Left ventricle myocardium inferior (tissue), 1 donor: ENCODE measurements at regions not wholly inside any gene's neighbourhood (a gene's known extent, or its start where the extent isn't known, plus 50 kb on each side); places are given as distances from the start of the nearest gene placed in this dataset.

Source experiments
- DNase-seq: peaks from one replicate; pipeline ENCODE4 v3.0.0-alpha.2; 2020
- H3K27ac ChIP-seq: fragments of 200-600 bp; replicated peaks from 2 replicates; pipeline ENCODE4 v1.8.0; 2021
- H3K27me3 ChIP-seq: fragments of 200-600 bp; 2 replicates; pipeline ENCODE4 v1.8.0; 2021; ENCODE audit warnings: low read depth
- H3K36me3 ChIP-seq: fragments of 200-600 bp; 2 replicates; pipeline ENCODE4 v1.8.0; 2021
- H3K4me1 ChIP-seq: fragments of 200-600 bp; 2 replicates; pipeline ENCODE4 v1.8.0; 2021
- H3K4me3 ChIP-seq: fragments of 200-600 bp; 2 replicates; pipeline ENCODE4 v1.8.0; 2021; ENCODE audit warnings: mild to moderate bottlenecking, moderate library complexity
- H3K9me3 ChIP-seq: fragments of 200-600 bp; replicated peaks from 2 replicates; pipeline ENCODE4 v1.8.0; 2021
- intact Hi-C: fragments of 100-400 bp; cut with micrococcal nuclease; formaldehyde crosslinking; loops from one replicate; pipeline ENCODE4 v1.11.0; 2022
- TF ChIP-seq, protein P1 (sequence below): fragments of 200-600 bp; IDR thresholded peaks from 2 replicates; pipeline ENCODE4 v1.8.0; 2021; ENCODE audit warnings: antibody characterized with exemption, mild to moderate bottlenecking, borderline replicate concordance
- donor health status: DM: no; HTN: yes; CAD: no; lungs with severe emphysema.

DNA sequence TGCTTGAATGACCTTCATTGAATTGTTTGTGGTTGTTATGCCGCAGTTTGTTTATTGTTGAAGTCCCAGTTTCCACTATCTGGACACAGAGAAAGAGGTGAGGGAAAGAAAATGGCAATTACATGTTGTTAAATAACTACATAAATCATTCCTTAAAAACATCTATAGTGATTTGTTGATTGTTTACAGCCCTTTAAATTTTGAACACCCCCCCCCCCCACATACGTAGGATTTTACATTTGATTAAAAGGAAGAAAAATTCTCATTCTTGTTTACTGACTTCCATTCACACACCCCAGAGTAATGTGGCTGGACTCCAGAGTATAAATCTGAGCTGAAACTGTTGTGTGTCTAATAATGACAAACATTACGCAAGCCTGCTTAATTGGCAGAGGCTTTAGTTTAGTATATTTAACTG is 87.1 kb upstream of the FAM174A start:
- no peak overlapping the region for H3K4me3 ChIP-seq
- no peaks in the 10 kb centered on the region for H3K4me1 ChIP-seq
- no peaks in the 10 kb centered on the region for H3K36me3 ChIP-seq
- DNase-seq: no peak
- no peak overlapping the region for H3K27ac ChIP-seq
- peaks cover 8% of the 10 kb centered on the region for H3K9me3 ChIP-seq
- no peaks in the 10 kb centered on the region for H3K27me3 ChIP-seq
- intact Hi-C loops: no loop called here
- TF ChIP-seq, protein P1, sequence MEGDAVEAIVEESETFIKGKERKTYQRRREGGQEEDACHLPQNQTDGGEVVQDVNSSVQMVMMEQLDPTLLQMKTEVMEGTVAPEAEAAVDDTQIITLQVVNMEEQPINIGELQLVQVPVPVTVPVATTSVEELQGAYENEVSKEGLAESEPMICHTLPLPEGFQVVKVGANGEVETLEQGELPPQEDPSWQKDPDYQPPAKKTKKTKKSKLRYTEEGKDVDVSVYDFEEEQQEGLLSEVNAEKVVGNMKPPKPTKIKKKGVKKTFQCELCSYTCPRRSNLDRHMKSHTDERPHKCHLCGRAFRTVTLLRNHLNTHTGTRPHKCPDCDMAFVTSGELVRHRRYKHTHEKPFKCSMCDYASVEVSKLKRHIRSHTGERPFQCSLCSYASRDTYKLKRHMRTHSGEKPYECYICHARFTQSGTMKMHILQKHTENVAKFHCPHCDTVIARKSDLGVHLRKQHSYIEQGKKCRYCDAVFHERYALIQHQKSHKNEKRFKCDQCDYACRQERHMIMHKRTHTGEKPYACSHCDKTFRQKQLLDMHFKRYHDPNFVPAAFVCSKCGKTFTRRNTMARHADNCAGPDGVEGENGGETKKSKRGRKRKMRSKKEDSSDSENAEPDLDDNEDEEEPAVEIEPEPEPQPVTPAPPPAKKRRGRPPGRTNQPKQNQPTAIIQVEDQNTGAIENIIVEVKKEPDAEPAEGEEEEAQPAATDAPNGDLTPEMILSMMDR: no peak

DNA sequence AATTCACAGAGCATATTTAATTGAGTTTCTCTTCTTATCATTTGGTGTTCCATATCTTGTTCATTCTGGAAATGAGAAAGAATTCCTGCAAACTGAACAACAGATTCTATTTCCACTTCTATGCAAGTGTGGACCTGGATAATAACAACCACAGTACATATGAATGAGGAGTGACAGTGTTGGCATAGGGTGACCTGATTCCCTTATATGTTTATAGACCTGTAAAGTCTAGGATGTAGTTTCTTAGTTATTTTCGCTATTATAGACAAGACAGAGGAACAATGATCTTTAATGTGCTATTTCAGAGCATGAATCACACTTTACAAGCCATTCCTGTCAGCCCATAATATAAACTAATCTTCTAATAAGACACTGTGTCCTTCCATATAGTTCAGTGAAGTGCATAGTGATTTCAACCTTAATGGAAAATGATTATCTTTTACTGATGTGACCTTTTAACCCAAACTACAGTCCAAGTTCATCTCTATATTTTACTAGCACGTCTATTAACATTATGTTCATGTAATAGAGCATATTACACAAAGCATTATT is 88.2 kb upstream of the FAM174A start:
- H3K36me3 ChIP-seq: no peaks in the 10 kb centered on the region
- H3K4me3 ChIP-seq: no peak overlapping the region
- intact Hi-C loops: no loop called here
- H3K27me3 ChIP-seq: no peaks in the 10 kb centered on the region
- no peak for DNase-seq
- H3K4me1 ChIP-seq: no peaks in the 10 kb centered on the region
- no peak overlapping the region for H3K27ac ChIP-seq
- H3K9me3 ChIP-seq: peaks cover 8% of the 10 kb centered on the region
- TF ChIP-seq, protein P1: no peak

DNA sequence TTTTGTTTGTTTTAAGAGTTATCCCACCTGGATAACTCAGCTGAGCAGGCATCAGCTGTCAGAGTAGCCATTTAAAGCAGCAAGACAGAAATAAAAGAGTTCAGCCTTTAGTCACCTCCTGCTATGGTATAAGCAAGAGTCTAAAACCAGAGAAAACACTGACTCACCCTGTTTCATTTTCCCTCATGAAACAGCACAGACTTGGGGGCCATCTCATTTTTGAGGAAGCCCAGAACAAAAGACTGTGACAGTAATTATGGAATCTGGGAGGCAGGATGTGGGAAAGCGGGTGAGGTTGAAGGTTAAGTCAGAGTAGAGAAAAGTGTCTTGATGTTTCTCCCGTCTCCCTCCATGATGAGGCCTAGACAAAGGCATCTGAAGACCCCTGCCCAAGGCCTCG is 90.2 kb upstream of the FAM174A start:
- Histone ChIP-seq H3K4me1 (no peaks in the 10 kb centered on the region), H3K36me3 (no peaks in the 10 kb centered on the region), H3K27ac (no peak overlapping the region), H3K9me3 (no peaks in the 10 kb centered on the region), H3K4me3 (no peak overlapping the region), H3K27me3 (no peaks in the 10 kb centered on the region)
- TF ChIP-seq, protein P1: no peak
- no peak for DNase-seq
- intact Hi-C loops: no loop called here

DNA sequence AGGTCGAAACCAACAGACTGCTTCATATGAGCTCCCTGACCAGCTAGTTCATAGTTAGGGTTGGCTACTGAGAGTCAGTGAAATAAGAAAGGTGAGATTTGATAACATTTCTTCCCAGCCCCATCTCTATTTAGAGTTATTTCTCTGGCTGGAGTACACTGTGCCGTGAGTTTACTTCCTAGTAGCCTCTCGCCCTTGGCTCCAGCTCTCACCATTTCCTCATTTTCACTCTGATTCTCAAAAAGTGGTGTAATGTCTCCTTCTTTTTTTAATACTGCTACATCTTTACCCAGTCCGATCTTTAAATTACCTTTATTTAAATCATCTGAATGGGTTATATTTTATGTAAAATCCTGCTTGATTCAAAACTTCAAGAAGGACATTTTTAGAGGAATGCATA is 100.4 kb upstream of the FAM174A start:
- DNase-seq: no peak
- H3K9me3 ChIP-seq: no peaks in the 10 kb centered on the region
- H3K36me3 ChIP-seq: no peaks in the 10 kb centered on the region
- no peaks in the 10 kb centered on the region for H3K27me3 ChIP-seq
- H3K4me3 ChIP-seq: no peak overlapping the region
- H3K27ac ChIP-seq: no peak overlapping the region
- intact Hi-C loops: no loop called here
- no peaks in the 10 kb centered on the region for H3K4me1 ChIP-seq
- TF ChIP-seq, protein P1: no peak

DNA sequence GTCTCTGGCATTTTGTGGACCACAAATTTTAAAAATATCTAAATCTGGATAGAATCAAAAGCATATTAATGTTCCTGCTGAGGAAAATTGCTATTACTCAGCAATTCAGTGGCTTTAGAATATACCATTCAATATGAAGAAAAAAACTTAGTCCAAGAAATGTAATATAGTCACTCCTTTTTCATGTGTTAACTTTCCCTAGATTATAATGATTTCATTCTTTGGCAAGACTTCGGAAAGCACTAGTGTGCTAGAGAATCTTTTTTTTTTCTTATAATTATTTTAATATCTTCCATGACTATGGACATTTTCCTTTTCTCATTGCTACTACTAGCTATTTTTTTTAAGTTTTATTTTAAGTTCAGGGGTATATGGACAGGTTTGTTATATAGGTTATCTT is 102.4 kb upstream of the FAM174A start:
- H3K36me3 ChIP-seq: no peaks in the 10 kb centered on the region
- TF ChIP-seq, protein P1: no peak
- no peak for DNase-seq
- H3K27ac ChIP-seq: no peak overlapping the region
- no peaks in the 10 kb centered on the region for H3K4me1 ChIP-seq
- no peak overlapping the region for H3K4me3 ChIP-seq
- intact Hi-C loops: no loop called here
- H3K9me3 ChIP-seq: no peaks in the 10 kb centered on the region
- no peaks in the 10 kb centered on the region for H3K27me3 ChIP-seq
